ENCODE measurements at regions not wholly inside any gene's neighbourhood (a gene's known extent, or its start where the extent isn't known, plus 50 kb on each side); places are given as distances from the start of the nearest gene placed in this dataset.

GRCh38 chr12:90166012-90166411 is 457.4 kb upstream of the ATP2B1 start:
- TF ChIP-seq CTCF (IDR thresholded peaks at IDR 0.05; ENCODE audit: insufficient read depth, low read length, poor library complexity, severe bottlenecking) = no peak
- no peak for TF ChIP-seq EZH2phosphoT487 (conservative IDR thresholded peaks at IDR 0.05; ENCODE audit: low read length)
